HG03175 (cell line): ENCODE measurements at regions not wholly inside any gene's neighbourhood (a gene's known extent, or its start where the extent isn't known, plus 50 kb on each side); places are given as distances from the start of the nearest gene placed in this dataset.
"Not testable (repeated sequence)": the region's sequence is repeated elsewhere in the genome, so short reads cannot be mapped to it uniquely, and the experiment has no call there.

Source experiments
- ATAC-seq: cut with Tn5 transposase; IDR thresholded peaks from one replicate; pipeline ENCODE4 v1.9.1; 2021; ENCODE audit warnings: mild to moderate bottlenecking, moderate library complexity; ENCODE audit not compliant: unreplicated experiment

- ATAC-seq, result no peak
These were observed 89.4 kb upstream of the C1orf174 start for GRCh38 chr1:3989465-3989864.

GRCh38 chr1:3992103-3992556, 92.1 kb upstream of the C1orf174 start:
- no peak for ATAC-seq

- no peak for ATAC-seq
These were observed 92.7 kb upstream of the C1orf174 start for GRCh38 chr1:3992746-3993145.

- no peak for ATAC-seq
These were observed 93.7 kb upstream of the C1orf174 start for GRCh38 chr1:3993619-3994375.

GRCh38 chr1:3995141-3995780, 95.2 kb upstream of the C1orf174 start:
- no peak for ATAC-seq

- ATAC-seq, result no peak
These were observed 97.0 kb upstream of the C1orf174 start for GRCh38 chr1:3996846-3997705.

- no peak for ATAC-seq
These were observed 98.0 kb upstream of the C1orf174 start for GRCh38 chr1:3998086-3998485.

GRCh38 chr1:3999514-3999913, 99.4 kb upstream of the C1orf174 start:
- ATAC-seq, result not testable (repeated sequence)

GRCh38 chr1:3999941-4000735, 100.1 kb upstream of the C1orf174 start:
- ATAC-seq, result no peak

GRCh38 chr1:4000811-4001251, 100.8 kb upstream of the C1orf174 start:
- ATAC-seq, result no peak

GRCh38 chr1:4001461-4001860, 101.4 kb upstream of the C1orf174 start:
- no peak for ATAC-seq

- ATAC-seq, result no peak
These were observed 102.0 kb upstream of the C1orf174 start for GRCh38 chr1:4002061-4002521.

GRCh38 chr1:4002741-4003140, 102.7 kb upstream of the C1orf174 start:
- no peak for ATAC-seq

- no peak for ATAC-seq
These were observed 103.9 kb upstream of the C1orf174 start for GRCh38 chr1:4003846-4004505.

- no peak for ATAC-seq
These were observed 104.8 kb upstream of the C1orf174 start for GRCh38 chr1:4004635-4005430.

GRCh38 chr1:4005431-4005830, 105.4 kb upstream of the C1orf174 start:
- no peak for ATAC-seq

- ATAC-seq, result no peak
These were observed 106.8 kb upstream of the C1orf174 start for GRCh38 chr1:4006676-4007374.

GRCh38 chr1:4010284-4010683, 110.2 kb upstream of the C1orf174 start:
- no peak for ATAC-seq
